Osteocyte (in vitro differentiated cells): ENCODE measurements at regions not wholly inside any gene's neighbourhood (a gene's known extent, or its start where the extent isn't known, plus 50 kb on each side); places are given as distances from the start of the nearest gene placed in this dataset.
"Not testable (repeated sequence)": the region's sequence is repeated elsewhere in the genome, so short reads cannot be mapped to it uniquely, and the experiment has no call there.

Source experiments
- DNase-seq: peaks from one replicate; pipeline ENCODE4 v3.0.0; 2021; ENCODE audit warnings: mixed read lengths; ENCODE audit not compliant: unreplicated experiment; ENCODE audit errors: extremely low spot score
- H3K27ac Mint-ChIP-seq: one replicate; pipeline ENCODE4 v1.8.0; 2021; ENCODE audit warnings: mild to moderate bottlenecking, mixed read lengths; ENCODE audit not compliant: unreplicated experiment
- H3K27me3 Mint-ChIP-seq: one replicate; pipeline ENCODE4 v1.8.0; 2021; ENCODE audit warnings: mixed read lengths; ENCODE audit not compliant: unreplicated experiment
- H3K36me3 Mint-ChIP-seq: one replicate; pipeline ENCODE4 v1.8.0; 2021; ENCODE audit warnings: mixed read lengths; ENCODE audit not compliant: unreplicated experiment
- H3K4me1 Mint-ChIP-seq: one replicate; pipeline ENCODE4 v1.8.0; 2021; ENCODE audit warnings: mixed read lengths; ENCODE audit not compliant: unreplicated experiment
- H3K4me3 Mint-ChIP-seq: one replicate; pipeline ENCODE4 v1.8.0; 2021; ENCODE audit warnings: mild to moderate bottlenecking, moderate library complexity, mixed read lengths; ENCODE audit not compliant: unreplicated experiment
- H3K9me3 Mint-ChIP-seq: one replicate; pipeline ENCODE4 v1.8.0; 2021; ENCODE audit warnings: mixed read lengths; ENCODE audit not compliant: unreplicated experiment
- TF ChIP-seq, protein P1 (sequence below): fragments of 200-600 bp; sonication (generic); IDR thresholded peaks from 2 replicates; pipeline ENCODE4 v1.5.0; 2021; ENCODE audit warnings: antibody characterized with exemption, mild to moderate bottlenecking, moderate library complexity

DNA sequence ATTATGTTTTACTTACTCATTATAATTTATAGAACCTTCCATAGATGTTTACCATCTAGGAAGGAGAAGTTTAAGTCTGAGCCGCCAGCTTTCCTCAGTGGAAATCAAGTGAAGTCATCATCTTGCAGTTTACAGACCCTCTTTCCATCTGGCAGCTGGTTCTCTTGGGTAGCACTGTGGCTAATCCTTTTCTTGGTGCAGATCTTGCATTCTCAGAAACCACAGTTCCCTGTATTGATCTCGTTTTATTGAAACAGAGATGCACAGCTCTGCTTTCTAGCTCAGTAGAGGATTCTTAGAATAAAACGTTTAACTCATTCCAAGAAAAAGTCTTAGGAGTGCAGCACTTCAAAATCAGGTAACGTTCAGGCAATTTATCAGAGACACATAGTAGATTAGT lies 1154.7 kb downstream of the FOXD4L5 start:
- not testable (repeated sequence) for H3K36me3 Mint-ChIP-seq, H3K4me1 Mint-ChIP-seq, DNase-seq, H3K4me3 Mint-ChIP-seq, H3K27me3 Mint-ChIP-seq, H3K27ac Mint-ChIP-seq
- peaks cover 35% of the 10 kb centered on the region for H3K9me3 Mint-ChIP-seq

DNA sequence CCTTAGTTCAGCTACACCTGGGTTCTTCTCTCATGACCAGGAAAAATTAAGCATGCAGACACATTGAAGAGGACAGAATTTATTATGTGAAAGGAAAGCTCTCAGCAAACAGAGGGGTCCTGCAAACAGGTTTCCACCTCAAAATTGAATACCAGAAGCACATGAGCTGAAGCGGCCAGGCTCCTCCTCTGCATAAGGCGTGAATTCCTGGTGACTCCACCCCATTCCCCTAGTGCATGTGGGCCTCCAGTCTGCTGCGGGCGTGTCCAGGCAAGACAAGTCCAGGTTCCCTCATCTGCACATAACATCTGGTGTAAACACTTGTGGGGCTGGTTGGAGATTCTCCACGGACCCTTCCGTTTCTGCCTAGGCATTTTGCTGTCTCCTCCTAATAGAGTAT lies 1156.4 kb downstream of the FOXD4L5 start:
- Mint-ChIP-seq H3K4me1 (no peaks in the 10 kb centered on the region), H3K4me3 (no peak overlapping the region), H3K27me3 (no peaks in the 10 kb centered on the region), H3K9me3 (peaks cover 33% of the 10 kb centered on the region), H3K27ac (no peak overlapping the region), H3K36me3 (no peaks in the 10 kb centered on the region)
- DNase-seq: no peak
- TF ChIP-seq, protein P1, sequence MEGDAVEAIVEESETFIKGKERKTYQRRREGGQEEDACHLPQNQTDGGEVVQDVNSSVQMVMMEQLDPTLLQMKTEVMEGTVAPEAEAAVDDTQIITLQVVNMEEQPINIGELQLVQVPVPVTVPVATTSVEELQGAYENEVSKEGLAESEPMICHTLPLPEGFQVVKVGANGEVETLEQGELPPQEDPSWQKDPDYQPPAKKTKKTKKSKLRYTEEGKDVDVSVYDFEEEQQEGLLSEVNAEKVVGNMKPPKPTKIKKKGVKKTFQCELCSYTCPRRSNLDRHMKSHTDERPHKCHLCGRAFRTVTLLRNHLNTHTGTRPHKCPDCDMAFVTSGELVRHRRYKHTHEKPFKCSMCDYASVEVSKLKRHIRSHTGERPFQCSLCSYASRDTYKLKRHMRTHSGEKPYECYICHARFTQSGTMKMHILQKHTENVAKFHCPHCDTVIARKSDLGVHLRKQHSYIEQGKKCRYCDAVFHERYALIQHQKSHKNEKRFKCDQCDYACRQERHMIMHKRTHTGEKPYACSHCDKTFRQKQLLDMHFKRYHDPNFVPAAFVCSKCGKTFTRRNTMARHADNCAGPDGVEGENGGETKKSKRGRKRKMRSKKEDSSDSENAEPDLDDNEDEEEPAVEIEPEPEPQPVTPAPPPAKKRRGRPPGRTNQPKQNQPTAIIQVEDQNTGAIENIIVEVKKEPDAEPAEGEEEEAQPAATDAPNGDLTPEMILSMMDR: no peak

DNA sequence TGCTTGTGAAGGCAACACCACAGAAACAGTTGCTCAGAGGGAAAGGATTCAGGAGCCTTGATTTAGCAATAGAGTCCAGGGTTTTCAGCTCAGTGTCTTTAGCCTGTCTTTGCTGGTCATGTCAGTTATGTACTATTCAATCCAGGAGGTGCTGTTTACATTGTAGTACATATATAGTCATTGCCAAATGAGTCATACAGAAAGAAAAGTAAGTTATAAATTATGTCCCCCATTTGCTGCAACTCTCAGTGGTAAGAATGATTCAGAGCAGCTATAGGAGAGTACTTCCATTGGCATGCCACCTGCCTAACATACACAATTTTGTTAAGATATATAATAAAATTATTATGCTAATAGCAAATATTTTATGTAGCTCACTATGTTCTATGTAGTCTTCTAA lies 1163.4 kb downstream of the FOXD4L5 start:
- H3K27ac Mint-ChIP-seq, H3K4me3 Mint-ChIP-seq, H3K27me3 Mint-ChIP-seq, DNase-seq, H3K4me1 Mint-ChIP-seq, H3K36me3 Mint-ChIP-seq: not testable (repeated sequence)
- H3K9me3 Mint-ChIP-seq: peaks cover 53% of the 10 kb centered on the region

DNA sequence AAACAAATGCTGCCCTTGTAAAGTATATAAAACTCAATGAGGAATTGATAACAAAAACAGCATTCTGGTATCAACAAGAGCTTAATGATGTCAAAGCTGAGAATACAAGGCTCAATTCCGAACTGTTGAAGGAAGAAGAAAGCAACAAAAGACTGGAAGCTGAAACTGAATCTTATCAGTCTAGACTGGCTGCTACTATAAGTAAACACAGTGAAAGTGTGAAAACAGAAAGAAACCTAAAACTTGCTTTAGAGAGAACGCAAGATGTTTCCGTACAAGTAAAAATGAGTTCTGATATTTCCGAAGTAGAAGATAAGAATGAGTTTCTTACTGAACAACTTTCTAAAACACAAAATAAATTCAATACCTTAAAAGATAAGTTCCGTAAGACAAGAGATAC lies 1167.7 kb downstream of the FOXD4L5 start:
- peaks cover 42% of the 10 kb centered on the region for H3K9me3 Mint-ChIP-seq
- H3K4me3 Mint-ChIP-seq, H3K4me1 Mint-ChIP-seq, H3K27ac Mint-ChIP-seq, H3K36me3 Mint-ChIP-seq, H3K27me3 Mint-ChIP-seq, DNase-seq: not testable (repeated sequence)

DNA sequence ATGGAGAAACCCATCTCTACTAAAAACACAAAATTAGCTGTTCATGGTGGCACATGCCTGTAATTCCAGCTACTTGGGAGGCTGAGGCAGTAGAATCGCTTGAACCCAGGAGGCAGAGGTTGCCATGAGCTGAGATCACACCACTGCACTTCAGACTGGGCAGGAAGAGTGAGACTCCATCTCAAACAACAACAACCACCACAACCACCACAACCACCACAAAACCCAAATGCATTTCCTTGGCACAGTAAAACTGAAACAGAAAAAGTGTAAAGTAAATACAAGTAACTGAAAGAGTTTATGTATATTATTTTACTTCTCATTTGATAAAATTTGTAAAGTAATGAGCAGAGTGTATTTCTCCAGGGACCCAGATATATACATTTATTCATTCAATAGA lies 1177.1 kb downstream of the FOXD4L5 start:
- H3K4me3 Mint-ChIP-seq, H3K27ac Mint-ChIP-seq, H3K4me1 Mint-ChIP-seq, H3K27me3 Mint-ChIP-seq, H3K36me3 Mint-ChIP-seq, DNase-seq: not testable (repeated sequence)
- H3K9me3 Mint-ChIP-seq: peaks cover 34% of the 10 kb centered on the region

DNA sequence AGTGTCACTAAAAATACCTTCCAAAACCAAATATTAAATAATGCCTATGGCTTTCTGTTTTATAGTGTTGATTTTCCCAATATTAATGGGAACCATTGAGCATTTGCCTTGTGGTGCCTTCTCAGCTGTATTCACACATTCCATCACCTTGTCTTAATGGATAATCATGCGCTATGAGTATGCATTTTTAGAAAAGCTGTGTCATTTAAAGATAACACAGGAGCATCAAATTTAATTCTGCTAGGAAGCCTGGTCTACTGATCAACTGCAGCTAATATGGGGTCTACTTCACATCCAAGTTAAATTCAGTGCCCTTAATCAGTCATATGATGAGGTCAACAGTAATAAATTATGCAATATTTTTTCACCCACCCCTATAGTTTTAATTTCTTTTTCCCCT lies 1177.8 kb downstream of the FOXD4L5 start:
- peaks cover 39% of the 10 kb centered on the region for H3K9me3 Mint-ChIP-seq
- not testable (repeated sequence) for H3K4me1 Mint-ChIP-seq, H3K27ac Mint-ChIP-seq, H3K4me3 Mint-ChIP-seq, H3K36me3 Mint-ChIP-seq, H3K27me3 Mint-ChIP-seq, DNase-seq

DNA sequence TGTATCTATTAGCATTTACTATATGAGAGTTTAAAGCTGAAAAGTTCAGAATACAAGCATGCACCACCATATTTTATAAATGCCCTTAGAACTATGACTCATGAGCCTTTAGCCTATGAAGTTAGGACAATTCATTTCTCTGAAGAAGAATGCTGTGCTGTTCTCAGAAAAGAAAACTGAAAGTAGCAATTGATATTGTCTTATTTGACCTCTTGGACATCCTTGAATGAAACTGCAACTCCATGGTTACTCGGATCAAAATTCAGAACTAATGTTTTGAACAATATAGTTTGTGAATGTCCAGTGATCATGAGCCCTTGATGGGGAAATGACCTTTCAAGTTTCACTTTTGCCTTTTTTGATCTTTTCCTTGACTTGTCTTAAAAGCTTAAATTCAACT lies 1179.8 kb downstream of the FOXD4L5 start:
- H3K4me3 Mint-ChIP-seq, H3K36me3 Mint-ChIP-seq, DNase-seq, H3K27me3 Mint-ChIP-seq, H3K27ac Mint-ChIP-seq, H3K4me1 Mint-ChIP-seq: not testable (repeated sequence)
- H3K9me3 Mint-ChIP-seq: peaks cover 43% of the 10 kb centered on the region

DNA sequence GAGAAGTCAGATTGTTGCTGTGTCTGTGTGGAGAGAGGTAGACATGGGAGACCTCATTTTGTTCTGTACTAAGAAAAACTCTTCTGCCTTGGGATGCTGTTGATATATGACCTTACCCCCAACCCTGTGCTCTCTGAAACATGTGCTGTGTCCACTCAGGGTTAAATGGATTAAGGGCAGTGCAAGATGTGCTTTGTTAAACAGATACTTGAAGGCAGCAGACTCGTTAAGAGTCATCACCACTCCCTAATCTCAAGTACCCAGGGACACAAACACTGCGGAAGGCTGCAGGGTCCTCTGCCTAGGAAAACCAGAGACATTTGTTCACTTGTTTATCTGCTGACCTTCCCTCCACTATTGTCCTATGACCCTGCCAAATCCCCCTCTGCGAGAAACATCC lies 1183.5 kb downstream of the FOXD4L5 start:
- not testable (repeated sequence) for DNase-seq, H3K36me3 Mint-ChIP-seq, H3K27me3 Mint-ChIP-seq, H3K27ac Mint-ChIP-seq, H3K4me1 Mint-ChIP-seq, H3K4me3 Mint-ChIP-seq
- H3K9me3 Mint-ChIP-seq: peaks cover 33% of the 10 kb centered on the region

DNA sequence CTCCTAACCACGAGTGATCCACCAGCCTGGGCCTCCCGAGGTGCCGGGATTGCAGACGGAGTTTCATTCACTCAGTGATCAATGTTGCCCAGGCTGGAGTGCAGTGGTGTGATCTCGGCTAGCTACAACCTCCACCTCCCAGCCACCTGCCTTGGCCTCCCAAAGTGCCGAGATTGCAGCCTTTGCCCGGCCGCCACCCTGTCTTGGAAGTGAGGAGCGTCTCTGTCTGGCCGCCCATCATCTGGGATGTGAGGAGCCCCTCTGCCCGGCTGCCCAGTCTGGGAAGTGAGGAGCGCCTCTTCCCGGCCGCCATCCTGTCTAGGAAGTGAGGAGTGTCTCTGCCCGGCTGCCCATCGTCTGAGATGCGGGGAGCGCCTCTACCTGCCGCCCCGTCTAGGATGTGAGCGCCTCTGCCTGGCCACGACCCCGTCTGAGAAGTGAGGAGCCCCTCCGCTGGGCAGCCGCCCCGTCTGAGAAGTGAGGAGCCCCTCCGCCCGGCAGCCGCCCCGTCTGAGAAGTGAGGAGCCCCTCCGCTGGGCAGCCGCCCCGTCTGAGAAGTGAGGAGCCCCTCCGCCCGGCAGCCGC lies 1184.3 kb downstream of the FOXD4L5 start:
- DNase-seq, H3K36me3 Mint-ChIP-seq, H3K27ac Mint-ChIP-seq, H3K27me3 Mint-ChIP-seq, H3K4me1 Mint-ChIP-seq, H3K4me3 Mint-ChIP-seq: not testable (repeated sequence)
- H3K9me3 Mint-ChIP-seq: peaks cover 32% of the 10 kb centered on the region

DNA sequence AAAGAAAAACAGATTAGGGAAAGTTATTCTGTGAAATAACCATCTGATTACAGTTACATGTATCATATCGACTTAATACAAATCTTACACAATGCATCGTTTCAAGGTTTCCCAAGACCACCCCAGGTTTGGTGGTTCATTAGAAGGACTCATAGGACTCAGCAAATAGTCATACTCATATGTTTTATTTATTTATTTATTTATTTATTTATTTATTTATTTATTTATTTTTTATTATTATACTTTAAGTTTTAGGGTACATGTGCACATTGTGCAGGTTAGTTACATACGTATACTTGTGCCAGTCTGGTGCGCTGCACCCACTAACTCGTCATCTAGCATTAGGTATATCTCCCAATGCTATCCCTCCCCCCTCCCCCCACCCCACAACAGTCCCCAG lies 1199.0 kb downstream of the FOXD4L5 start:
- not testable (repeated sequence) for H3K4me3 Mint-ChIP-seq, H3K36me3 Mint-ChIP-seq, H3K4me1 Mint-ChIP-seq, H3K27ac Mint-ChIP-seq, H3K27me3 Mint-ChIP-seq, DNase-seq
- peaks cover 25% of the 10 kb centered on the region for H3K9me3 Mint-ChIP-seq

DNA sequence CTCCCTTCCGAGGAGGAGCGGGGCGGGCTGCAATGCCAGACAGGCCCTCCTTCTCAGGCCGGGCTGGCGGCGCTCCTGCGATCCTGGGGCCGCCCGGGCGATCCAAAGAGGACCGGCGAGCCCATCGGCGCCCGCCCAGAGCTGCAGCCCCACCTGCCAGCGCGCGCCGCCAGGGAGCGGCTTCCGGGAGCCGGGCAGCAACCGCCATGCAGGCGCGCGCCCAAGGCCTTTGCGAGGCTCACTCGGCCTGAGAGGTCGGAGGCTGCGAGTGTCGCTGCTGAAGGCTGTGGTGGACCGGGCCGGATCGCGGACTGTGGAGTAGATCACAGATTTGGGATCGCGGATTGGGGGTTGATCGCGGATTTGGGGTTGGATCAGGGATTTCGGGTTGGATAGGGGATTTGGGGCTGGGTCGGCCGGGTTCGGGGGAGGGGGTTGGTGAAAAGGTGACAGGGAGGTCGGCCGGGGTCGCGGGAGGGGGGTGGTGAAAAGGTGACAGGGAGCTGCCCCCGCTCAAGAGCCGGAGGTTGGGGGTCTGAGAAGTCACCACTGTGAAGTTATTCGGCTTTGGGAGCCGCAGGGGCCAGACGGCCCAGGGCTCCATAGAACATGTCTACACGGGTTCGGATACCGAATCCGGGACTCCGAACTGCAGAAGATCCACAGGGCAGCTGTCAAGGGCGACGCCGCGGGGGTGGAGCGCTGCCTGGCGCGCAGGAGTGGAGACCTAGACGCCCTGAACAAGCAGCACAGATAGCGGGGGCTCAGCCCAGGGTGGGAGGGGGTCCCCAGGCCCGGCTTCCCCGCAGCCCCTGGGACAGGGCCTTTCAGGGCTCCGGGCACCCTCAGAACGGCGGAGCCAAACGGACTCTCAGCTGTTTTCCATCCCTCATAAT lies 1213.4 kb downstream of the FOXD4L5 start:
- not testable (repeated sequence) for DNase-seq, H3K4me1 Mint-ChIP-seq, H3K36me3 Mint-ChIP-seq, H3K27me3 Mint-ChIP-seq, H3K4me3 Mint-ChIP-seq, H3K27ac Mint-ChIP-seq
- peaks cover 15% of the 10 kb centered on the region for H3K9me3 Mint-ChIP-seq
